Stomach (tissue), 8 donors: ENCODE measurements at regions not wholly inside any gene's neighbourhood (a gene's known extent, or its start where the extent isn't known, plus 50 kb on each side); places are given as distances from the start of the nearest gene placed in this dataset.
A peak's percentile ranks its signal among the peaks of the same experiment; 100 is the strongest.

ENCODE experiments used
- DNase-seq, 2 donors: peaks; one replicate each; pipeline versions ENCODE4 v3.0.0 to v3.0.0-alpha.2; 2013 to 2019
- H3K27ac ChIP-seq, 5 donors: fragments of 200-600 bp in 4 of 5; sonication (generic) in 4 of 5; one replicate each; pipeline ENCODE4 v1.5.1; 2013 to 2019; ENCODE audit warnings: mild to moderate bottlenecking in 1 of 5, moderate library complexity in 1 of 5
- H3K27me3 ChIP-seq, 3 donors: fragments of 200-600 bp; sonication (generic); one replicate each; pipeline ENCODE4 v1.5.1; 2017 to 2019; ENCODE audit warnings: mixed run types in 1 of 3
- H3K36me3 ChIP-seq, 4 donors: fragments of 200-600 bp; sonication (generic); 1 replicate in 3 of 4; 2 replicates in 1 of 4; pipeline ENCODE4 v1.5.1; 2016 to 2019
- H3K4me1 ChIP-seq, 4 donors: fragments of 200-600 bp; sonication (generic); one replicate each; pipeline ENCODE4 v1.5.1; 2016 to 2019
- H3K4me3 ChIP-seq, 4 donors: fragments of 200-600 bp; sonication (generic) in 3 of 4; one replicate each; pipeline ENCODE4 v1.5.1; 2016 to 2019; ENCODE audit warnings: mild to moderate bottlenecking in 1 of 4
- H3K9me3 ChIP-seq, 4 donors: fragments of 200-600 bp; sonication (generic); one replicate each; pipeline ENCODE4 v1.5.1; 2016 to 2019
- EP300 ChIP-seq: sonication (generic); formaldehyde crosslinking; IDR thresholded peaks from one replicate; pipeline ENCODE4 v1.6.1; 2017; ENCODE audit warnings: antibody characterized with exemption
- POLR2A ChIP-seq, 4 donors: fragments of 450-650 bp; IDR thresholded peaks; one replicate each; pipeline ENCODE4 v1.6.1; 2016; ENCODE audit warnings: antibody characterized with exemption in 4 of 4, control low read depth in 2 of 4, mild to moderate bottlenecking in 1 of 4, moderate library complexity in 1 of 4
- POLR2AphosphoS5 ChIP-seq, 3 donors: sonication (generic); formaldehyde crosslinking; IDR thresholded peaks; one replicate each; pipeline ENCODE4 v1.6.1; 2016; ENCODE audit warnings: antibody characterized with exemption in 3 of 3
- WGBS, 5 donors: extraction: QIAGEN DNeasy Blood & Tissue Kit in 3 of 5; methylation state at CpG; one replicate each; pipeline versions ENCODE4 v1.1.5 to v1.1.7; 2013 to 2018; 5-methylcytosine and 5-hydroxymethylcytosine counted together
- intact Hi-C: fragments of 100-400 bp; cut with DNase I; formaldehyde crosslinking; loops from one replicate; pipeline ENCODE4 v1.15.1; 2023; ENCODE audit warnings: low total_unique reads
- TF ChIP-seq, protein P1 (sequence below), 7 experiments: fragments of 450-650 bp in 4 of 7; fragments of 200-600 bp in 3 of 7; sonication (generic) in 3 of 7; IDR thresholded peaks; one replicate each; pipeline ENCODE4 v1.5.1; 2016 to 2019; ENCODE audit warnings: antibody characterized with exemption in 7 of 7, control low read depth in 2 of 7, mild to moderate bottlenecking in 1 of 7
- donor health status: healthy with polysubstance abuse.
- donor health status: Bipolar disorder and iron deficiency.
- donor health status: healthy.

DNA sequence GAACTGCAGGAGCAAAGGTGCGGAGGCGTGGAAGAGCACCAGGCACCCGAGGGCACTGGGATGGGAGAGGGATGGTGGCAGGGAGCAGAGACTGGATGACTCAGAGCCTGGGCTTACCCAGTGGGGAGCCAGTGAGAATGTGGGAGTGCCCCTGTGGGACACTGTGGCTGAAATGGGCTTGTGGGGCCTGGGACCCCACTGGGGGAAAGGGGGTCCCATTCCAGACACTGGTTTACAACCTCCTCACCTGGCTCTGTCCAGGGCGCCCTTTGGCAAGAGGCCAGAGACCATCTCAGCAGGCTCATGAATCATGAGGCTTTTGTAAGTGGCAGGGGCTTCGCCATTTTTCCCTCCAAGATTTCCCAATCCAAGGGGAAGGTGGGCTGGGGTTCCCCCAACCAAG lies 124.0 kb upstream of the MAFB start:
- no peak overlapping the region for H3K4me3 ChIP-seq
- no peak for TF ChIP-seq POLR2AphosphoS5 (IDR thresholded peaks at IDR 0.05)
- no peak for TF ChIP-seq EP300
- no peak for TF ChIP-seq POLR2A (IDR thresholded peaks at IDR 0.05)
- TF ChIP-seq, protein P1, sequence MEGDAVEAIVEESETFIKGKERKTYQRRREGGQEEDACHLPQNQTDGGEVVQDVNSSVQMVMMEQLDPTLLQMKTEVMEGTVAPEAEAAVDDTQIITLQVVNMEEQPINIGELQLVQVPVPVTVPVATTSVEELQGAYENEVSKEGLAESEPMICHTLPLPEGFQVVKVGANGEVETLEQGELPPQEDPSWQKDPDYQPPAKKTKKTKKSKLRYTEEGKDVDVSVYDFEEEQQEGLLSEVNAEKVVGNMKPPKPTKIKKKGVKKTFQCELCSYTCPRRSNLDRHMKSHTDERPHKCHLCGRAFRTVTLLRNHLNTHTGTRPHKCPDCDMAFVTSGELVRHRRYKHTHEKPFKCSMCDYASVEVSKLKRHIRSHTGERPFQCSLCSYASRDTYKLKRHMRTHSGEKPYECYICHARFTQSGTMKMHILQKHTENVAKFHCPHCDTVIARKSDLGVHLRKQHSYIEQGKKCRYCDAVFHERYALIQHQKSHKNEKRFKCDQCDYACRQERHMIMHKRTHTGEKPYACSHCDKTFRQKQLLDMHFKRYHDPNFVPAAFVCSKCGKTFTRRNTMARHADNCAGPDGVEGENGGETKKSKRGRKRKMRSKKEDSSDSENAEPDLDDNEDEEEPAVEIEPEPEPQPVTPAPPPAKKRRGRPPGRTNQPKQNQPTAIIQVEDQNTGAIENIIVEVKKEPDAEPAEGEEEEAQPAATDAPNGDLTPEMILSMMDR (IDR thresholded peaks at IDR 0.05) = no peak
- no peaks in the 10 kb centered on the region for H3K9me3 ChIP-seq
- H3K27ac ChIP-seq = no peak overlapping the region
- H3K27me3 ChIP-seq = no peaks in the 10 kb centered on the region
- H3K4me1 ChIP-seq = no peaks in the 10 kb centered on the region
- intact Hi-C loops = no loop called here
- 75 to 87% (median 80%) methylated on average over 5 of the region's 5 CpGs for WGBS, 5 donors
- no peaks in the 10 kb centered on the region for H3K36me3 ChIP-seq
- DNase-seq = peak in 1 of 2 donors; percentile 24

DNA sequence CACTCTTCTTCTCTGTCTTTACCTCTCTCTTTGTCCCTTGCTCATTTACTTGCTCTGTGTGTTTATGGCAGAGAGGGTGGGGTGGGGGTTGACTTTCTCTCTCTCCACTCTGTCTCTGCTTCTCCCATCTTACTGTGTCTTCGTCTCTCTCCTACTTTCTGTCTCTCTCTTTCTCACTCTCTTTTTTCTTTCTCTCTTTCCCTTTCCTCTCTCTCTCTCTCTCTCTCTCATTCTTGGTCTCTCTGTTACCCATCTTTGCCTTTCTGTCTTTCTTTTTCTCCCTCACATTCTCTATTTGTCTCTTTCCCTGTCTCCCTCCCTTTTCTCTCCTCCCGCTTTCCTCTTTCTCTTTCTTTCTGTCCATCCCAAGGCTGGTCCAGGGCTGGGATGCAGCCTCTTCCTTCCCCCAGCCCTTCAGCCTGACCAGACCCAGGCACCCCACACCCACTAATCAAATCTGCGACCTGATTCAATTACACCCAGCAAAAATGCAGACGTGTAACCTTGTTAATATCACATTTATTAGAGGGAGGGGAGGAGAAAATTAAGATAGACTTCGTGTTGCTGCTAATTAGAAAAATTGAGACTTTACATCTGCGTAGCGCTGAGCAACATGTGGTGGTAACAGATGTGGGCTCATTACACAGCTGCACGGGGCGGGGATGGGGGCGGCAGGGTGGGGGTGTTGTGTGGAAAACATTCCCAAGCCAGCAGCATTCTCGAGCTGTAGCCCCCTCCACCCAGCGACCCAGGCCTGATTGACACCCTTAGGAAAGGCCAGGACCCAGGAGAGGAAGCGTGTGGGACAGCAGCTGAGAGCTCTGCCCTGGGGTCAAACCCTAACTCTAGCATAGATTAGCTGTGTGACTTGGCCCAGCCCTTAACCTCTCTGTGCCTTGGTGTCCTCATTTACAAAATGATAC lies 124.9 kb upstream of the MAFB start:
- peak in 1 of 2 donors; percentile 16 for DNase-seq
- Histone ChIP-seq H3K27ac (no peak overlapping the region), H3K36me3 (no peaks in the 10 kb centered on the region), H3K4me3 (no peak overlapping the region), H3K4me1 (no peaks in the 10 kb centered on the region), H3K27me3 (no peaks in the 10 kb centered on the region), H3K9me3 (no peaks in the 10 kb centered on the region)
- intact Hi-C loops = no loop called here
- TF ChIP-seq POLR2AphosphoS5 (IDR thresholded peaks at IDR 0.05) (no peak), POLR2A (IDR thresholded peaks at IDR 0.05) (no peak), EP300 (no peak)
- TF ChIP-seq, protein P1 (IDR thresholded peaks at IDR 0.05) = no peak
- 69 to 79% (median 71%) methylated on average over 13 of the region's 13 CpGs for WGBS, 5 donors

- intact Hi-C loops = no loop called here
- 73 to 95% (median 80%) methylated on average over 1 to 2 of the region's 2 CpGs for WGBS, 5 donors
- H3K36me3 ChIP-seq = no peaks in the 10 kb centered on the region
Observed at GRCh38 chr20:40814631-40814960, 125.6 kb upstream of the MAFB start.

GRCh38 chr20:40815156-40816038 lies 126.4 kb upstream of the MAFB start:
- H3K27me3 ChIP-seq = no peaks in the 10 kb centered on the region
- no peaks in the 10 kb centered on the region for H3K36me3 ChIP-seq
- no peak overlapping the region for H3K27ac ChIP-seq
- WGBS, 5 donors = 82 to 95% (median 88%) methylated on average over 7 to 9 of the region's 9 CpGs
- TF ChIP-seq EP300 (no peak), POLR2AphosphoS5 (IDR thresholded peaks at IDR 0.05) (no peak), POLR2A (IDR thresholded peaks at IDR 0.05) (no peak)
- TF ChIP-seq, protein P1 (IDR thresholded peaks at IDR 0.05) = no peak
- H3K9me3 ChIP-seq = no peaks in the 10 kb centered on the region
- peak in 1 of 2 donors; percentile 15 for DNase-seq
- no peak overlapping the region for H3K4me3 ChIP-seq
- H3K4me1 ChIP-seq = no peaks in the 10 kb centered on the region
- intact Hi-C loops = no loop called here

More at GRCh38 chr20:40814631-40814960, 125.6 kb upstream of the MAFB start:
- DNase-seq = no peak
- H3K4me1 ChIP-seq = no peaks in the 10 kb centered on the region
- no peaks in the 10 kb centered on the region for H3K27me3 ChIP-seq
- TF ChIP-seq EP300 (no peak), POLR2A (IDR thresholded peaks at IDR 0.05) (no peak), POLR2AphosphoS5 (IDR thresholded peaks at IDR 0.05) (no peak)
- TF ChIP-seq, protein P1 (IDR thresholded peaks at IDR 0.05) = no peak
- H3K27ac ChIP-seq = no peak overlapping the region
- H3K9me3 ChIP-seq = no peaks in the 10 kb centered on the region
- no peak overlapping the region for H3K4me3 ChIP-seq
